ENCODE measurements at regions not wholly inside any gene's neighbourhood (a gene's known extent, or its start where the extent isn't known, plus 50 kb on each side); places are given as distances from the start of the nearest gene placed in this dataset.

GRCh38 chr10:2296179-2296891 lies 559.0 kb upstream of the ADARB2 start:
- FAIRE-seq, result no peak

- FAIRE-seq, result no peak
Observed at GRCh38 chr10:2294739-2295138, 557.4 kb upstream of the ADARB2 start.

GRCh38 chr10:2284071-2284470 lies 546.7 kb upstream of the ADARB2 start:
- no peak for FAIRE-seq

DNA sequence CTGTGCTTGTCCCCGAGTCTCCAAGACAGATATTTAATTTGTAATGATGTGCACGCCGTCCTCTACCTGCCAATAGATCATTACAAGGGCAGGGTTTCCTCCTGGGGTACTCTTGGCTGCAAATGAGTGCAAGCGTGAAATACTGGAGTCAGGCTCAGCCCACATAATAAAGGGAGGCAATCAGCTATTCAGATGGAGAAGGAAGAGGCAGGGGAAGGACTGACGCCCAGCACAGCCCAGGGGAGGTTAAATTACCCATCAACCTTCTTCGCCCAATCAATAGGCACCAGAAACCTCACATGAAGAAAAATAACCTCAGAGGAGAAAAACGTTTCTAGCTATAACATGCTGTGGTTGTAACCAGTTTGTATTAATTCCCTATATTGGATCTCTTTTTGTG lies 544.9 kb upstream of the ADARB2 start:
- no peak for FAIRE-seq

DNA sequence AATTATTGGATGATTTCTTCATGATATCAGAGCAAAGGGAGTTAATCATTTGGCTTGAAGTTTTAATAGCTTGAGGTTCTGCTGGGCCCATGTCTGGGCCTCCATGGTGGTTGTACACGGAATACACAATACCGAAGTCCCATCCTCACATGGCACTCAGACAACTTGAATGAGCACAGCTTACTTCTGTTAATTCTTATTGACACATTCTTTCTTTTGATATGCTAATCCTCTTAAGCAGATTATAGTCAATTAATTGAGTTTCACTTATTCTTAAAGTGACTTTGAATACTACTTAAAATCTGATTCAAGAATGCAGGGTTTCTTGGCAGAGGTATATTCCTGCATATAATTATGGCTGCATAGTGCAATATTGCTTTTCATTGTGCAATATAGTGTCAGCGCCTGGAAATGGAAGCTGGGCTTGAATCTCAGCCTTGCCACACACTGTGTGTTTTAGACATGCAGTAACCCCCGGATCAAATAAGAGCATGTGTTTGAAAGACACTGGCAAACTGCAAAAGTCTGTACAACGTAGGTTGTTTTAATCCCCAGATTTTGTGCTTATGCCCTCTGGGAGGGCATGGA lies 543.5 kb upstream of the ADARB2 start:
- FAIRE-seq, result no peak

- no peak for FAIRE-seq
Observed at GRCh38 chr10:2279711-2280110, 542.4 kb upstream of the ADARB2 start.

DNA sequence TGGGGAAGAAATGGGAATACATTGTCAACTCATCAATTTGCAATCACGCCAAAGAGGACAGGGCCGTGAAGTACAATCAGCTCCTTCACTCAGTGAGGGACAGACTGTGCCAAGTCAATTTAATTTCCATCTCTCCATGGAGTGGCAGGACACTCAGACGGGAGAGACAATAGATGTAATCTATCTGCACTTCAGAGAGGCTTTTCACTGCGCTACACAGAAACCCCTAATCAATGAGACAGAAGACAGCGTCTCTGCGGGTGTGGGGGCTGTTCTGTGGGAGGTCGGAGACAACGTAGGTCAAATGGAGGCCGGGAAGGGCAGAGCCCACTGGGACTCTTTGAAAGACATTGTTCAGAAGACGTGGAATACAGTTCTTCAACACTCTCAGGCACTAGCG lies 541.0 kb upstream of the ADARB2 start:
- FAIRE-seq, result no peak

GRCh38 chr10:2263561-2263960 lies 526.2 kb upstream of the ADARB2 start:
- FAIRE-seq, result no peak

GRCh38 chr10:2262878-2263277 lies 525.6 kb upstream of the ADARB2 start:
- no peak for FAIRE-seq

GRCh38 chr10:2262333-2262732 lies 525.0 kb upstream of the ADARB2 start:
- no peak for FAIRE-seq

DNA sequence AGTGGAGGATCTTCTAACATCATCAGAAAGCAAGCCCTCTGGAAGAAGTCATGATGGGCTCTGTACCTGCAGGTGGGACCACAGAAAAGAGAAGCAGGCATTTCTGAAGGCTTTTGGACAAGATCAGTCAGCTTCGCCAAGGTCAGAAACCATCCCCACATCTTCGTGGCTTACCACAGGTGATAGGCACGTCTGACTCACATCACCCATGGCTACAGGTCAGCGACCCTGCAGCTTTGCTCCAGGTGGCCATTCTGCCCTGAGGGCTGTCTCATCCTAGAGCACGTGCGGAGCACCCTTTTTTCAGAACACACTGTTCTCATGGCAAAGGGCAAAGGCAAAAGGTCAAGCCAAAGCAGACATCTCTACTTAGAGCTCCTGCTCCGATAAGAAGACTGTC lies 518.9 kb upstream of the ADARB2 start:
- FAIRE-seq, result no peak

DNA sequence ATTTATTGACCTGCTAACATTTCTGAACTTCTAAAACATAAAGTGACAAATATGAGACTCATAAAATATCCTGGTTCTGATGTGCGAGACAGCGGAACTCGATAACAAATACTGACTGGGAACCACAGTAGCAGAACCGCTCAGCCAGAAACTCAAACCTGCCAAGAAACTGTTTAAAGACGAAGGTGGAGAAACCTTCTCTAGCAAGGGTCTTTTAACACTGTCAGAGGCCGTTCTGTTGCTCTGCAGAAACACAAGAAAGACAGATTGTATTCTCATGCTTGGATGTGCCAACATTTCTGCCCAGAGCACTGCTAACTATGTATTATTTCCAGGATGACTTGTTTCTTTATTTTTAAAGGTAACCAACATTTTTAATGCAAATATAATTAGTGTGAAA lies 514.8 kb upstream of the ADARB2 start:
- FAIRE-seq, result no peak

GRCh38 chr10:2251631-2252030 lies 514.3 kb upstream of the ADARB2 start:
- FAIRE-seq, result no peak

GRCh38 chr10:2246747-2247146 lies 509.4 kb upstream of the ADARB2 start:
- no peak for FAIRE-seq

- FAIRE-seq, result no peak
Observed at GRCh38 chr10:2245580-2245979, 508.3 kb upstream of the ADARB2 start.

GRCh38 chr10:2244471-2244870 lies 507.1 kb upstream of the ADARB2 start:
- no peak for FAIRE-seq

- FAIRE-seq, result no peak
Observed at GRCh38 chr10:2236876-2237275, 499.6 kb upstream of the ADARB2 start.

DNA sequence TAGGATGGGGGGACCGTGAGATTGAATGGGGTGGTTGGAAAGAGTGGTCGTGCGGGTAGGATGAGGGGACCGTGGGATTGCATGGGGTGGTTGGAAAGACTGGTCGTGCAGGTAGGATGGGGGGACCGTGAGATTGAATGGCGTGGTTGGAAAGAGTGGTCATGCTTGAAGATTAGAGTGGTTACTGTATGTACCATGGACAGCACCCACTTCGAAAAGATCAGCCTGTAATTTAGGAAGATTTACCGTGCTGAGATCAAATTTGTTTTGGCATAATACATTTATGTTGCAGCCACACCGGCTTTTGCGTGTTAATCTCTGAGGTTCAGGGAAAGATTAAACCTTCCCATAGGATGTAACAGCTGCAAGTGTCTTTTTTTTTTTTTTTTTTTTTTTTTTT lies 495.2 kb upstream of the ADARB2 start:
- FAIRE-seq, result no peak

GRCh38 chr10:2230478-2230877 lies 493.2 kb upstream of the ADARB2 start:
- FAIRE-seq, result no peak

- FAIRE-seq, result no peak
Observed at GRCh38 chr10:2228320-2228901, 491.1 kb upstream of the ADARB2 start.

DNA sequence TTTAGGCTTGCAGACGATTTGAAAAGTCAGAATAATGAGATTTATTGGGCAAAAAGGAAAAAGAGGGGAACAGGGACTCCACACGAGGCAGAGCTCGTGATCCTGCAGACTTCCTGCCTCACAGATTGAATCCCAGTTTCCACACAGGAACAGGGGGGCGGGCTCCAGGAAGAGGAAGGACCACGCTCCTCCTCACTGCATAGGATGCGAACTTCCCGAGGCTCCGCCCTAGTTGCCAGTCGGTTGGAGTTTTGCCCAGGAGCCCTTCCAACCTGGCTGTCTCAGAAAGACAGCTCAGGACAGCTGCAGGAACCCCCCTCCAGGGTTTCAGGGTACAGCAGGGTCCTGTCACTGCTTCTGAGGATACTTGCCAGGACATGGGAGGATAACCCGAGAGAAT lies 488.3 kb upstream of the ADARB2 start:
- FAIRE-seq, result no peak

GRCh38 chr10:2223548-2224320 lies 486.4 kb upstream of the ADARB2 start:
- FAIRE-seq, result no peak

GRCh38 chr10:2222631-2223030 lies 485.3 kb upstream of the ADARB2 start:
- no peak for FAIRE-seq

DNA sequence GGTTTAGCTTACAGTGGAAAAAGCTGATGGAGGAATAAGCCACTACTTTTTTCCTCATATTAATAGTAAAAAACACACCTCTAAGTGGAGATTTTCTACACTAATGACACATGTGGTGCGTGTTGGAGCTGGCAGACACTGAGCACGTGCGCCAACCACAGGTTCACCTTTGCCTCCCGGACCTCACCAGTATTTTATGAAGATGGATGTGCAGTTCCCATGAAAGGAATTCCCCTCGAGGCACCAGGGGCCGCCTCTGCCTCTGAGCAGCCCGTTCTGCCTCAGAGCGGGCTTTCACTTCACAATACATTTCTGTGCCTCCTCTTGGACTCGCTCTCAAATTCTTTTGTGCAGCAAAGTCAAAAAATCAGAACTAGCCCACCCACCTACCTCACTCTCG lies 477.5 kb upstream of the ADARB2 start:
- no peak for FAIRE-seq
